ENCODE measurements at regions not wholly inside any gene's neighbourhood (a gene's known extent, or its start where the extent isn't known, plus 50 kb on each side); places are given as distances from the start of the nearest gene placed in this dataset.
"Not testable (repeated sequence)": the region's sequence is repeated elsewhere in the genome, so short reads cannot be mapped to it uniquely, and the experiment has no call there.

- peak; percentile 75 for DNase-seq
These were observed 115.4 kb downstream of the LHX2 start for GRCh38 chr9:124126648-124127646.

GRCh38 chr9:124128568-124129166, 117.1 kb downstream of the LHX2 start:
- DNase-seq = no peak

- DNase-seq = no peak
These were observed 118.9 kb downstream of the LHX2 start for GRCh38 chr9:124130277-124131075.

GRCh38 chr9:124131518-124131917, 120.0 kb downstream of the LHX2 start:
- not testable (repeated sequence) for DNase-seq

GRCh38 chr9:124132671-124133147, 121.1 kb downstream of the LHX2 start:
- no peak for DNase-seq

- DNase-seq = no peak
These were observed 122.2 kb downstream of the LHX2 start for GRCh38 chr9:124133727-124134126.

- no peak for DNase-seq
These were observed 123.0 kb downstream of the LHX2 start for GRCh38 chr9:124134526-124134925.

GRCh38 chr9:124135813-124136365, 121.9 kb upstream of the NEK6 start:
- DNase-seq = no peak

- DNase-seq = no peak
These were observed 120.5 kb upstream of the NEK6 start for GRCh38 chr9:124137009-124137943.

GRCh38 chr9:124137944-124138335, 119.8 kb upstream of the NEK6 start:
- no peak for DNase-seq

GRCh38 chr9:124139001-124139400, 118.7 kb upstream of the NEK6 start:
- no peak for DNase-seq

- no peak for DNase-seq
These were observed 116.7 kb upstream of the NEK6 start for GRCh38 chr9:124140941-124141568.

GRCh38 chr9:124144561-124145123, 113.1 kb upstream of the NEK6 start:
- DNase-seq = not testable (repeated sequence)

GRCh38 chr9:124146031-124146561, 111.7 kb upstream of the NEK6 start:
- DNase-seq = no peak

GRCh38 chr9:124149992-124150391, 107.8 kb upstream of the NEK6 start:
- DNase-seq = no peak

GRCh38 chr9:124163760-124164255, 93.9 kb upstream of the NEK6 start:
- no peak for DNase-seq

GRCh38 chr9:124164811-124165210, 92.9 kb upstream of the NEK6 start:
- no peak for DNase-seq

GRCh38 chr9:124174433-124174832, 83.3 kb upstream of the NEK6 start:
- no peak for DNase-seq

GRCh38 chr9:124177522-124177921, 80.2 kb upstream of the NEK6 start:
- not testable (repeated sequence) for DNase-seq
